HG02884 (cell line): ENCODE measurements at regions not wholly inside any gene's neighbourhood (a gene's known extent, or its start where the extent isn't known, plus 50 kb on each side); places are given as distances from the start of the nearest gene placed in this dataset.

Source experiments
- ATAC-seq: cut with Tn5 transposase; IDR thresholded peaks from one replicate; pipeline ENCODE4 v1.9.1; 2021; ENCODE audit warnings: mild to moderate bottlenecking, moderate library complexity; ENCODE audit not compliant: unreplicated experiment

DNA sequence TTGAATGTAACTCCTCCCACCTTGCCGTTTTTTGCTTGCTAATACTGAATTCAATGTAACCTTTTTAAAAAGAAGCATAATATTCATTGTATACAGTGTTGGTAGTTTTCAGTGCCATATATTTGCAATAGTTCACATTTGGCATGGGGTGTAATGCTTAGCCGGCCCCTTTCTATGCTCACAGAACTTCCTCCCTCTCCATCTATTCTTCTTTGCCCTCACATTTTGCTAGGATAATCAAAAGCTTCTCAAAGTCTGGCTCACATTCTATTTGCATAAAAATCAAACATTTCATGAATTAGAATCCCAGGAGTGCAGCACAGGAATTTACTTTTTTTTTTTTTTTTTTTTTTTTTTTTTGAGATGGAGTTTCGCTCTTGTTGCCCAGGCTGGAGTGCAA lies 226.3 kb upstream of the MPDZ start:
- ATAC-seq: no peak

DNA sequence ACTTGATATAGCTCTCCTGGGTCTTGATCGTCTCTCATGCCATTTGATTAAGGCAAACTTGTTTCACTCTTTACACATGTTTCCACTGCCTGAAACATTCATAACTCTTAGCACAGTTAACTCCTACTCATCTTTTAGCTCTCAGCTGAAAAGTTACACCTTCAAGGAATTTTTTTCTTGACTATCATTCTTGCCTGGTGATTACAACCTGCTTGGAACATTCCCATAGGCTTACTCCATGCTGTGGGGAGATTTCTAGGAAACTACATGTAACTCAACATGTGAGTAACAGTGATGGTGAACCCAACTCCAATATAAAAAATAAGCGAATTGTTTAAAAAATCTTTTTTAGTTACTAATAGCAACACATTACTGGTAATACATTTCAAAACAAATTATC lies 224.1 kb upstream of the MPDZ start:
- no peak for ATAC-seq

DNA sequence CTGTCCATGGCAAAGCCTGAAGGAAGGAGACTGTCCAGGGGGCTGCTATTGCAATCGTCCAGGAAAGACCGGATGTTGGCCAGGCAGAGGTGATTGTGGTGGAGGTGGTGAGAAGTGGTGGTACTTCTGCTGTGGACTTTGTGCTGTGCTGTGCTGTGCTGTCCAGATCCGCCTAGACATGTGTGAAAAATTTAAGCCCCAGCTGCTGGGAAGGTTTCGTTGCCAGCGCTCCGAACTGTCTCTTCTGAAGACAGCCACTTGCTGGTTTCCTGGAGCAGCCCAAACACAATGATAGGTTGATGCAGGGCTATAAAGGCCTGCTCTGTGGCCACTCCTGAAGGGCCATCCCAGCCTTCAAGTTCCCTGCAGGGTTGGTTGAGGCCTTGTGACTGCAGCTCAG lies 223.0 kb upstream of the MPDZ start:
- no peak for ATAC-seq

DNA sequence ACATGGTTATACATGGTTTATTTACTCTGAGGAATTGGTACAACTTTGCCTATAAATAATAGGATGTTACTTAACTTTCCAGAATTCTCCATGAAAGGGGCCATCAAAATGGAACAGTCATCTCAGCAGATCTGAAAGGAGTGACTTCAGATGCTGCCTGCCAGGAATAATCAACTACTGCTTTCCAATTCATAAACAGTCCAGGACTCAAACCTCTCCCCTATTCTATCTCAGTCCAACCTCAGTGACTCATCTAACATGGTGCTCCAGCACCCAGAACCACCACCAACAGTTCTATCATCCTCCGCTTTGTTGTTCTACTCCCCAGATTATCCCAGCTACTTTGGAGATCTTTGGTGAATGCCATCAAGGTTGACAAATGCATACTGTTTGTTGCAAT lies 221.5 kb upstream of the MPDZ start:
- ATAC-seq: no peak

DNA sequence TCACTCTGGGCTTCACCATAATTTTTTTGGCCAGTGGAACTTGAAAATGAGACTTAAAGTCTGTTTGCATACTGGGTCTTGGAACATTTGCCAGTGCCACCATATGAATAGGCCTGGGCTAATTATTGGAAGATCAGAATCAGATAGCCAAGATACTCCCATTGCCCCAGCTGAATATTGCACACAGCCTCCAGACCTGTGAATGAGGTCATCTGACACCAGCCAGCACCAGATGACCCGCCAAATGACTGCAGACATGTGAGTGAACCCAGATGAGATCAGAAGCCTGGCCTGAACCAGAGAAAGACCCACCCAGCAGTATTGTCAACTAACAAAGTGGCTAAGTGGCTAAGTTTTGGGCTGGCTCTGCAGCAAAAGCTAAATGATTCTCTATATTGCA lies 220.5 kb upstream of the MPDZ start:
- no peak for ATAC-seq

DNA sequence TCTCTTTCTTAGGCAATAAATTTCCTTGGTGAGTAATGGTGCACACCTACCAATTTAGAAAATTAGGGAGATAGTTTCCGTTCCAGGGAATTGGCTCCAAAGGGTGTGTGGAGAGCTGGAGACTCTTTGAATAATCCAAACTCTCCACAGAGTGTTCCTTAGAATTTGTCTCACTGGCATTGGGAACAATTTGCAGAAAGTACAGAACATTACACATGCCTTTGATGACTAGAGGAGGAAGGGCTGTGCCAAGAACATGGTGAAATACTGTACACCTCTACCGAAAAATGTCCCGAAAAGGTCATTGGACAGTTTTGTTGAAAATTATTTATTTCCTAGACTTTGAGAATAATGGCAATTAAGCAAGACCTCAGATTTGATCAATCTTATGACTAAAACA lies 214.2 kb upstream of the MPDZ start:
- ATAC-seq: no peak

DNA sequence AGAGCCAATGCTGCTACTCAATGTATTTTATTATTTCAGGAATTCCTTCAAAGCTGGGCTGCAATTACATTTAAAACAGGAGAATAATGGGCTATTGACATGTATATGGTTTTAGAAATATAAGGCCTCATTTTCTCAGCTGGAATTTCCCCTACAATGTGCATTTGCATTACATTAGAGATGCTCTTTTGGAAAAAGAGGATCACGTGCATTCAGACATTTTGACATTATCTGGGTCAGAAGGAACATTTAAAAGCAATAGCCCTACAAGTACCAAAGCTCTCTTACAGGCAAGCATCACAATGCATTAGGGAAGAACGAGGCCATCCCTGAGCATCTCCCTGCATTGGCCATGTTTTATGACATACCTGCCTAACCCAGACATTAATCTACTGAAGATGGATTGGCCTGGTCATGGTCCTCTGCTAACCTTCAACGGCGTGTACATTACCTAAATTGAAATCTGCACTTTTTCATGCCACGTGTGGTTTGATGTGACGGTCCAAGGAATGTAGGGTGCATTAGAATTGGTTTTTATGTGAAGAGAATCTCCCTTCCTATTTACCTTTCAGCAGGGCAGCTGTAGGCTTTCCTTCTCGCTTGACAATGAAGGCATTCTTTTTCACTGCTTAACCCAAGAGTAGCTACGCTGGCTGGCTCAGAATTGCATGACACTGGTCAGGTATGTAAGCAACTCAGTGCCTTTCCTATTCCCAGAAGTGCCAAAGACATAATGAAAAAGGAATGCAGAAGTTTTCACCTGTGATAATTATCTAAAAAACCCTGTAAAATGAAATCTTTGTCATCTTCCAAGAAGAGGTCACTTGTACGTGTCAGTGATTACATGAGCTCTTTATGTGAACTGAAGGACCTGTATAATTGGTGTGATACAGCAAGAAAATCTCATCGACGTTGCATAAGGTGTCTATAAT lies 212.3 kb upstream of the MPDZ start:
- ATAC-seq: no peak

DNA sequence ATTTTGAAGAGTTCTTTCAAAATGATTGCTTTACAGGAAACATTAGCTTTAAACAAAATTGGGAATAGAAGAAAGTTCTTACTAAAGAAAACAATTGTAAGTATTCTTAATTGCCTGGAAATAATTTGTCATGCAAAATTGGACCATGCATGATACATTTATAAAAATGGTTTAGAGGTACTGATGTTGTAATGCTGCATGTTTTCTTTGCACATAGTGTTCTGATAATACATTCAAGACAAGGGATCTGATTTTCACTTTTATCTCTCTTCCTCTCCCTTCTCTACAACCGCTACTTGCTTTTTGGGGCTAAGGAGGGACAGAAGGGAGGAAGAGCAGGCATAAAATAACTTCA lies 211.6 kb upstream of the MPDZ start:
- ATAC-seq: no peak

DNA sequence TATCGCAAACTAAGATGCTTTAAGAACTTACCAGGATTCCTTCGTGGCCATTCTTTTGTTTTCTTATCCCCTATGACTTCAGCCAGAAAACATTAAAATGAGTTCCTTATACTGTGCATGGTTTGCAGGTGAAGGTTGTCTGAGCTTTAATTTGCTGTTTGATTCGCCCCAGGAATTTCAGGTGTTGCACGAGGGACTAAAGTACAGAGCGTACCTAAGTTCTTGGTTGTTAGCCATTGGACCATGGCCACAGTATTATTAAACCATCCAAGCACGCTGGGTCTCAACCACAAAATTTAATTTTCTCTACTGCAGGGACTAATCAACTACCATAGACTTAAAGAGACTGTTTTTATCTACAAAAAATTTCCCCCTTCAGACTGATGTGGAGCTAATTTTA lies 208.4 kb upstream of the MPDZ start:
- ATAC-seq: no peak

DNA sequence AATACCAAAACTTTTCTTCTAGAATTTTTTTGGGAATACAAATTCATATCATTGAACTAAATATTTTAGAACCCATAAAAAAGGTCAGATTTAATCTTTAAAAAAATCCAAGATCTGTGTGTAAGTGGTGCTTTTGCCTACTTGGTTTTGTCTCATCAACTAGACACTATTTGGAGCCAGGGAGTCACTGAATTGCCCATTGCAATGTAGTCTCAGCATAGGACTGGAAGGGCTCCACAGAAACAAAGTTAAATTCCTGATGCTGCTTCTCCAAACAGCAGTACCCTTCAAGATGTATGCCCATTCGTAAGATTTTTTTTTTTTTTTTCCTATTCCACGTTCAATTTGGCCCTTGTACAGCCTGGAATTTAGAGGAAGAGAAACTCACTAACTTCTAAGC lies 208.0 kb upstream of the MPDZ start:
- ATAC-seq: no peak

DNA sequence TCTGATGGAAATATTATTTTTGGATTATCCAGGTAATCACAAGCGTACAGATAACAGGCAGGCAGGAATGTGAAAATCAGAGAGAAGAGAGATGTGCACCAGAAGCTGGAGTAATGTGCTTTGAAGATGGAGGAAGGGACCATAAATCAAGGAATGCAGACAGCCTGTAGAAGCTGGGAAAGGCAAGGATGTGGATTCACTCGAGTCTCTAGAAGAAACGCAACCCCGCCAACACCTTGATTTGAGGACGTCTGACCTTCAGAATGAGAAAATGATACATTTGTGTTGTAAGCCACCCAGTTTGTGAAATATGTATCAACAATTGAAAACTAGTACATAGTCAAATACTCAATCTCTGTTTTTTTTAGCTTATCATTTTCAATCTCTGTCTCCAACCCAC lies 207.6 kb upstream of the MPDZ start:
- no peak for ATAC-seq

DNA sequence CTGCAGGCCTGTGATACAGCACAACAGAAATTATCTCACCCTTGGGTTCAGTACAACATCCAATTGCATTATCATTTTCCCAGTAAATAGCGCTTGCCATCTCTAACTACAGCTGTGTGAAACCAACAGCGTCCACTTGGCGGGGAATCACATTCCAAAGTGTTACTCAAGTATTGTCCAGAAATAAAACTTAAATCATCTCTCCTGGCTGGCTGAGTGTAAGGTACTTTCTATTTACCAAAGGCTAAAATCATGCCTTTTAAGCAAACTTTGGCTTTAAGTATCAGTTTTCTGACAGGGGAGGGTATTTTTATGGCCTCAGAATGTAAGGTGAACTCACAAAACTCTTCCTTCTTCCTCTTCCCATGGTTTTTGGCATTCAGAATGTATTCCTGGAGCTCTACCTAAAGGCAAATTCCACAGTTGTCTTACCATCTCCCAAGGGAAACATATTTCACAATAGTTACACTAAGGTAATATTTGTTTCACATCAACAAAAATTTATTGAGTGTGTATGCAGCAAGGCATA lies 205.6 kb upstream of the MPDZ start:
- ATAC-seq: no peak

DNA sequence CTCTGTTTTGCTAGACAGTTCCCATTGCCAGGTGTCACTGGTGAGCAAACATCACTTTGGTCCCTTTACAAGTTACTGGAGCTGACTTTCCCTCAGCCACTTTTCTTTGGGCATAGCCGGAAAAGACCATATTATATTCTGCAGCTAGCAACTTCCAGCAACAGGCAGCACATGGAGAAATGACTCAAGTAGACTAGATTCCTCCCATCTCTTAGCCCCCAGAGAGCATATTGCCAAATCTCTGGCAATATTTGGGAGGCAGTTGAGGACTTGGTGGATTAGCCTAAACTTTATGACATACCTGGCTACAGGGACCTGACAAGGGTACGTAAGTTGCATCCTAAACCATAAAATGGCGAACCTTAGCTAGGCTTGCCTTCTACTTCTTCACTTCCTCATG lies 204.7 kb upstream of the MPDZ start:
- no peak for ATAC-seq

DNA sequence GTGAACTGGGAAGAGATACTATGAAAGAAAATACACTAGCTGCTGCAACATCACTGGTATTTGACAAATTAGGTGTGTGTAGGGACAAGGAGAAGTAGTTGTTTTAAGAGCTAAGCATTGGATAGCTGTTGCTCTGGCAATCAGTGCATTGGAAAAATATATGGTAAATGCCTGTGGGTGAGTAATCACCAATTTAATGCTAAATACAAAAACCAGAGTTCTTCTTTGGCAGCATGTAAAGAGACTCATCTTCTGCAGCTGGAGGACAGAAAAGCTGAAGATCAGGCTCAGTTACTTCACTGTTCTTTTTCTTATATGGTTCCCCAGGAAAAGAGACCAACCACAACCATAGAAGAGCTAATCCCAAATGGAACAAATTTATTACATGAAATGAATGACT lies 201.8 kb upstream of the MPDZ start:
- no peak for ATAC-seq

DNA sequence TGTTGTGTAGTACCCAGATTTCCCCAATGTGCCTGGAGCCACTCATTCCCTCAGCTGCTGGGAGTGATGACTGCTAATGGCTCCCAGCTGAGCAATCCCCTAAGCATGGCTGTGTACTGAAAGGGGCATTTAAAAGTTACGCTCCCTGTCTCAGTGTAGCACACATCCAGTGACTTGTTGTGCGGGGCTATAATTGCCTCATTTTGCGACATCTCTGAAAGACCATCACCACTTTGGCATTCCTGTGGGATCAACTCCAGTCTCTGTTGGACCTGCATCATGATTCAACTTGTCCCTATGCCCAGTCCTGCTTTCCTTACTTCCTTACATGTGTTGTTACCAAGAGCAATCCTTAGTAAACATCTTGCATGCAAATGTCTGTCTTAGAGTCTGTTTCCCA lies 201.2 kb upstream of the MPDZ start:
- no peak for ATAC-seq

DNA sequence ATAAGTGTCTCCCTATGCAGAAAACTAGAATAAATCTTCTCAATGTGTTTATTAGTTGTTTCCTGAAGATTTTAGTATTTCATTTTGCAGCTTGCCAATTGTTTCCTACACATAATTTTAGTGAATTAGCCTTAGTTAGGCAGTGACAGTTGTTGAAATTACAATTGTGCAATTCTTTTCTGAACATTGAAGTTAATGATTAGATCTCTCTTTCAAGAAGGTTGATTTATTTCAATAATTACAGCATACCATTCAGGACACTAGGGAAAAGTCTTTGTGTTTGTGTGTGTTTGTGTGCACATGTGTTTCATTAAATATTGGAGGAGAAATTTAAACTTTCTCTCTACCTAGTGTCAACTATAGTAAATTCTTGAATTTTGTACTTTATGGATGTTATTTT lies 199.6 kb upstream of the MPDZ start:
- no peak for ATAC-seq

DNA sequence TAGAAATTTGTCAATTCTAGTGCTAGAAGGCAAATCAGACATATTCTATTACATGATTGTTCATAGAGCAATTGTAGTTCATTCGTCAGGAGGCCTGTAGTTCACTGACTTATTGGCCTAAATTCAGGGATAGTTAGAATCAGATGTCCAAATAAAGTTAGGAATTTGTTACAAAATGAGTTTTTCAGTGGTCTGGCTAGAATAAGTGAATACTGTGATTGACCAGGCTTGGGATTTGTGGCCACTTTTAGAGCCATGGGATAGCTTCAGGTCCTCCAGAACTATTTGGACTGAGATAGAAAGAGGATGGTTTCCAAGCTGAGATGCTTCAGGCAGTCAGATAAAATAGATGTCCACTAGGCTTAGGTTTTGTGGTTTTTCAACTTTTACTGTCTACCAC lies 199.1 kb upstream of the MPDZ start:
- ATAC-seq: no peak

DNA sequence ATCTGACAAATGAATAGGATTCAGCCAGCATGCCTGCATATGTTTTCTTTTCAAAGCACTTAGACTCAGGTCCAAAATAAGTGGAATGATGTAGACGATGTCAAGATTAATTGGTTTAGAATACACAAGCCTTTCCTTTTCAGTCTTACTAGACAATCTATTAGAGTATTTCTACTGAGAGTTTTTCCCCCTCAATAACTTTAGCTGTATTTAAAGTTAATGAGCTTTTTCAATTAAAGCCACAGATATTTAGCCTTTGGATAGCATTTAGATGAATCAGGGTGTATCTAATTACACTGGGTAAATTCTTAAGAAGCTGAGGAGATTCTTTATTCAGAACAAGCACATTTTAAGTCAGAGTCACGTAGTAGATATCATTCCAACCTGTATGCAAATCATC lies 198.7 kb upstream of the MPDZ start:
- ATAC-seq: no peak

DNA sequence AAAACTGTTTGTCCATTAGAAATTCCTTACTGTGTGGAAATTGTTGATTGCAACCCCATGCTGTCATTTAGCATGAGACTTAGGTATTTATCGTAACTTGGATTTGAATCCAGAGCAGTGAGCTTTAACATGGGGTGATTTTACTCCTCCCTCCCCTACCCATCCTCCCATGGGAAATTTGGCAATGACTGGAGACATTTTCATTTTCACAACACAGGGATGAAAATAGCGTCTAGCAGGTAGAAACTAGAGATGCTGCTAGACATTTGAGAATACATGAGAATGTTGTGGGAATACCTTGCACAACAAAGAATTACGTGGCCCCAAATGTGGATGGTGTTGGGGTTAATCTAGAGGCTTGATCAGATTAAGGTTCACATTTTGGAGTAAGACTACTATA lies 191.3 kb upstream of the MPDZ start:
- no peak for ATAC-seq

DNA sequence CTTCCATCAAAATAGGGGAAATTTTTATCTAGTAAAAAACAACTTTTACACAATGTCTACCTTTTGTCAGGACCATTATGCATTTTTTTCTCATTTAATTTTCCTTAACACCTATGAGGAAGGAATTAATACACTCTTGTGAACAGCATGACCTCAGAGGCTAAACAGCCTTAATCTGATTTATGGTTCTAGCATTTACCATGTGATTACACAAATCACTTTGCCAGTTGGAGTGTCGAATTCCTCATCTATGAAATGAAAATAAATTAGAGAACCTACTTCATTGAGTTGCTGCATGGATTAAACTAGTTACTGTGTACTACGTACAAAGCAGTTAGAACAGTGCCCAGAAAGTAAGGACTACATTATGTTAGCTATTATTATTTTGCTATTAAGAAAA lies 187.7 kb upstream of the MPDZ start:
- ATAC-seq: no peak

DNA sequence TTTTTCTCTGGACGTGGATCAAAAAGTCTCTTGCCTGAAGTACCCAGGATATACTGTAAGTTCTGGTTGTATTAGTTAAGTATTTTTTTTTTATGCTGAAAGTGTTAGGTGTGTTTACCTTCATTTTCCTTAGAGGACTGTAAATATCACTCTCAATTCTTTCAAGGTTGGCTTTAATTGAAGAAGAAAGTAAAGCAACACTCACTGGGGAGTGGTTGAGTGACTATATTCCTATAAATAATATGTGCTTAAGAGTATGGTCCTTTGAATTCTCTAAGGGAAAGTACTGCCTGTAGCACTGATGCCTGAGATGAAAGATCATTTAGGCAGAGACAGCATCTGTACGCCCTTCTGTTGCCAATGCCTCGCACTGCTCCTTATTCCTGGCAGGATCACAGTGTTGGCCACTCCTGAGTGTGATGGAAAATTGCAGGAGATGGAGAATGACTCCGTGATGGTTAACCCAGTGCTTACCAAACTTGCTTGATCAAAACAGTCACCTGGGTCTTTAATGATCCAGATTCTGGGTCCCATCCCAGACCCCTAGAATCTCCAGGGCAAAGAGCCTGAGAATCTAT lies 182.0 kb upstream of the MPDZ start:
- ATAC-seq: no peak

DNA sequence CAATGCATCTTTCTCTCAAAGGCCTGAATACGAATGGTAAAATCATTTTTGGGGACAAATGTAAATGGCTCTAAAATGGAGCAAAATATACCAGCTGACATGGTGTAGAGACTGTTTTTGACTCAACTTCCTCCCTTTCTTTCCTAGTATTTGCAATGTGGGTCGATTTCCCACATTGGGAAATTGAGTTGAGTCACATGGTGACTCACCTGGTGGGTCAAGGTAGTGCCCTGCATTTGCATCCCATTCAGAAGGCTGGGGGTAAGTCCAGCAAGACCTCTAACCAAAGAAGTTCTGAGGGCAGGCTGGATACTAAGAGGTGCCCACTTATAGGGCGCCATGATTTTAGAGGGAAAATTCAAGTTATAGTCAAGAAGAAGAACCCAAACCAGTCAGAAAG lies 179.6 kb upstream of the MPDZ start:
- no peak for ATAC-seq

DNA sequence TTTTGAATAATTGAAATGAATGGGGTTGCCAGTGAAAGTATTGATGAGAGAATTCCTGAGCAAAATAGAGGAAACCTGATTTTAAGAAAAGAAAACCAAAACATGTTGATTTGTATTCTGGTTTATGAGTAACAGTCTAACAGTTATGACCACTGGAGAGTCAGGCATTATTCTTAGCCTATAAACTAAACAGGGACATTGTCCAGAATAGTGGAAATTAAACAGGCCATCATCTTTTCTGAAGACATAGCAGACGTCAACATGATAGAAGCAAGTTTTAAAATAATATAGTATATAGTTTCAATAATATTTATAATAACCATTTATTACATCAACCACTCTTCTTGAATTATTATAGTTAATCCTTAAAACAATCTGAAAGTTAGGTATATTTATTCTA lies 178.3 kb upstream of the MPDZ start:
- ATAC-seq: no peak
